ENCODE measurements at regions not wholly inside any gene's neighbourhood (a gene's known extent, or its start where the extent isn't known, plus 50 kb on each side); places are given as distances from the start of the nearest gene placed in this dataset.

GRCh38 chr3:34016925-34017587, 218.6 kb downstream of the PDCD6IP start:
- TF ChIP-seq CTCF (IDR thresholded peaks at IDR 0.05; ENCODE audit: insufficient read depth, low read length, poor library complexity, severe bottlenecking), result no peak
- no peak for TF ChIP-seq EZH2phosphoT487 (conservative IDR thresholded peaks at IDR 0.05; ENCODE audit: low read length)
